GM10266 (cell line): ENCODE measurements at regions not wholly inside any gene's neighbourhood (a gene's known extent, or its start where the extent isn't known, plus 50 kb on each side); places are given as distances from the start of the nearest gene placed in this dataset.

Source experiments
- DNase-seq: peaks from one replicate; pipeline ENCODE4 v3.0.0; 2012; ENCODE audit errors: extremely low spot score
- CTCF ChIP-seq: IDR thresholded peaks from 2 replicates; pipeline ENCODE4 v1.5.1; 2012; ENCODE audit warnings: mild to moderate bottlenecking, low read depth; ENCODE audit not compliant: control insufficient read depth, insufficient read depth; ENCODE audit errors: missing control alignments

DNA sequence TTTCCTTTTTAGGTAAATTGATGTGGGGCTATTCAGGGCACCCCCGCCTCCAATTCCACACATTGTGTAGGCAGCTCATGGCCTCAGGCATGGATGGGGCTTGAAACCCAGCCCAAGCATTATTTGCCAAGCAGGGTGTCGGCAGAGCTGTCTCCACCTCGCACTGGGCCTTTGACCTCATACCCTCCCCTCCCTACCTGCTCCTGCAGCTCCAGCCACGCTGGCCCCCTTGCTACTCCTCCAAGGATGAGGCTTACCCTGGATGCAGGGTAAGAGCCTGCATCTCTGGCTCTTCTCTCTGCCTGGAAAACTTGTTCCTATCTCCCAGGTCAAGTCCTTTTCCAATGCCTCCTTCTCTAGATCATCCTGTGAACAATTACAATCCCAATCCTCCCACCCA lies 232.6 kb downstream of the SOD2 start:
- TF ChIP-seq CTCF, result no peak
- DNase-seq, result no peak

DNA sequence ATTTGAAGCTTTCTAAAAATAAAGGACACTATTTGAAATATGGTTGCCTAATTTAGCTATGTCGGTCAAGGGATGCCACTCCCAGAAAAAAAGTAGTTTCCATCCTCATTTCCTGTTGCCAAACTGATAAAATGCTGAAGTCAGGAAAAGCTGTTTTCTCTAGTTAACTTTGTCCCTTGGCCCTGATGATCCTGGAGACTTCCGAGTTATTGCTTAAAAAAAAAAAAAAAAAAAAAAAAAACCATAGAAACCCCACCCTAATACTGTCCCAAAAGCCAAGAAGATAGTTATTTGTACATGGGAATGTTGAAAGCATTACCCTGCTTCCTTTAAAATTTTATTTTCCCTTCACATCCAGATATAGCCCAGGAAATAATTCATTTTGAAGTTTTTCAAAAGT lies 236.7 kb downstream of the SOD2 start:
- DNase-seq, result no peak
- no peak for TF ChIP-seq CTCF

DNA sequence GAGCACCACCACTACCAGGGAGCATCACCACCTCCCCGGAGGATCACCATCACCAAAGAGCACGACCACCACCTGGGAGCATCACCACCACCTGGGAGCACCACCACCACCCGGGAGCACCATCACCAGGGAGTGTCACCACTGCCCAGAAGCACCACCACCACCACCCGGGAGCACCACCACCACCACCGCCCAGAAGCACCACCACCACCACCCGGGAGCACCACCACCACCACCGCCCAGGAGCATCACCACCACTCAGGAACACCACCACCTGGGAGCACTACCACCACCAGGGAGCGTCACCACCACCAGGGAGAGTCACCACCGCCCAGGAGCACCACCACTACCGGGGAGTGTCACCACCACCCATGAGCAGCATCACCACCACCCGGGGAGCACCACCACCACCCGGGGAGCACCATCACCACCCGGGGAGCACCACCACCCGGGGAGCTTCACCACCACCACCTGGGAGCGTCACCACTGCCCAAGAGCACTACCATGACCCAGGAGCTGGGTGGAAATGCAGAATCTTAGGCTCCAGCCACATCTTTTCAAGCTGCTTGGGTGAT lies 237.3 kb downstream of the SOD2 start:
- no peak for DNase-seq
- no peak for TF ChIP-seq CTCF

GRCh38 chr6:159450815-159451465 lies 242.1 kb downstream of the SOD2 start:
- no peak for TF ChIP-seq CTCF

GRCh38 chr6:159446340-159446739 lies 246.7 kb downstream of the SOD2 start:
- no peak for DNase-seq
- no peak for TF ChIP-seq CTCF

More at GRCh38 chr6:159450815-159451465, 242.1 kb downstream of the SOD2 start:
- no peak for DNase-seq

GRCh38 chr6:159445351-159445750 lies 247.7 kb downstream of the SOD2 start:
- no peak for TF ChIP-seq CTCF
- no peak for DNase-seq

GRCh38 chr6:159444056-159444760 lies 248.8 kb downstream of the SOD2 start:
- DNase-seq, result no peak
- TF ChIP-seq CTCF, result no peak
